HG03520 (cell line): ENCODE measurements at regions not wholly inside any gene's neighbourhood (a gene's known extent, or its start where the extent isn't known, plus 50 kb on each side); places are given as distances from the start of the nearest gene placed in this dataset.
"Not testable (repeated sequence)": the region's sequence is repeated elsewhere in the genome, so short reads cannot be mapped to it uniquely, and the experiment has no call there.

Experiments used
- ATAC-seq: cut with Tn5 transposase; IDR thresholded peaks from one replicate; pipeline ENCODE4 v1.9.1; 2021; ENCODE audit warnings: mild to moderate bottlenecking, moderate library complexity; ENCODE audit not compliant: unreplicated experiment

- ATAC-seq = not testable (repeated sequence)
These were observed 93.6 kb upstream of the PLGLB2 start for GRCh38 chr2:87654136-87654814.

DNA sequence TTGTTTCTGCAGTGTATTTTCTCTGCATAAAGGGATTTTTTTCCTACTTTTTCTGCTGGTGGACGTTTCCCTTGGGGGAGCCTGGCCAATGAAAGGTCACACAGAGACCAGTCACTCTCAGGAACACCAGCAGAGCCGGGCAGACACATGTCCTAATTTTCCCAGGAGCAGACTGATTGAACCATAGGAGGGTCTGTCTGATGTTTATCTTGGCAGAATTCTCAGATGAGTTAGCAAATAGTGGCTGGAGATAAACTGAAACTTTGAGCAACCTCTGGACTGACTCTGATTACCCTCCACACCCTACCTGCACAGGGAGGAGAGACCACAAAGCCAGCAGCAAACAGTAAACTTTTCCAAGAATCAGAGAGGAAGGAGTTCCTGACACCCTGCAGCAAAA is 90.0 kb upstream of the PLGLB2 start:
- not testable (repeated sequence) for ATAC-seq

- ATAC-seq = not testable (repeated sequence)
These were observed 89.5 kb upstream of the PLGLB2 start for GRCh38 chr2:87658357-87658756.

DNA sequence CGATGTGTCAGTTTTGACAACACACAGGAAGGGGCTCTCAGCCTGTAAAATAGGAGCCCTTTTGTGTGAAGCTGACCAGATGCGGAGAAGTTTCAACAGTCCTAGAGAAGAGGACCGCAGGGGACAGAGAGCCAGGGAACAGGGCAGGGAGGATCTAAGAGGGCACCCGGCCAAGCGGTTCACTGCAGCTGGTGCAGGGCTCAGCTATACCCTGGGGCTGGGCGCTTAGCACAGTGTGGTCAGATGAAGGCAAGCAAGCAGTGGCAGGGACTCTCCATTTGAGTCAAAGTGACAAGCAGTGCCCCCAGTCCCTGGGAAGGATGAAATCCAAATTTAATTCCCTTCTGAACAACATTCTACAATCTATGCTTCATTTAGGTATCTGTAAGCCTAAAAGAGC is 88.9 kb upstream of the PLGLB2 start:
- ATAC-seq = not testable (repeated sequence)

- ATAC-seq = not testable (repeated sequence)
These were observed 87.7 kb upstream of the PLGLB2 start for GRCh38 chr2:87660164-87660563.

DNA sequence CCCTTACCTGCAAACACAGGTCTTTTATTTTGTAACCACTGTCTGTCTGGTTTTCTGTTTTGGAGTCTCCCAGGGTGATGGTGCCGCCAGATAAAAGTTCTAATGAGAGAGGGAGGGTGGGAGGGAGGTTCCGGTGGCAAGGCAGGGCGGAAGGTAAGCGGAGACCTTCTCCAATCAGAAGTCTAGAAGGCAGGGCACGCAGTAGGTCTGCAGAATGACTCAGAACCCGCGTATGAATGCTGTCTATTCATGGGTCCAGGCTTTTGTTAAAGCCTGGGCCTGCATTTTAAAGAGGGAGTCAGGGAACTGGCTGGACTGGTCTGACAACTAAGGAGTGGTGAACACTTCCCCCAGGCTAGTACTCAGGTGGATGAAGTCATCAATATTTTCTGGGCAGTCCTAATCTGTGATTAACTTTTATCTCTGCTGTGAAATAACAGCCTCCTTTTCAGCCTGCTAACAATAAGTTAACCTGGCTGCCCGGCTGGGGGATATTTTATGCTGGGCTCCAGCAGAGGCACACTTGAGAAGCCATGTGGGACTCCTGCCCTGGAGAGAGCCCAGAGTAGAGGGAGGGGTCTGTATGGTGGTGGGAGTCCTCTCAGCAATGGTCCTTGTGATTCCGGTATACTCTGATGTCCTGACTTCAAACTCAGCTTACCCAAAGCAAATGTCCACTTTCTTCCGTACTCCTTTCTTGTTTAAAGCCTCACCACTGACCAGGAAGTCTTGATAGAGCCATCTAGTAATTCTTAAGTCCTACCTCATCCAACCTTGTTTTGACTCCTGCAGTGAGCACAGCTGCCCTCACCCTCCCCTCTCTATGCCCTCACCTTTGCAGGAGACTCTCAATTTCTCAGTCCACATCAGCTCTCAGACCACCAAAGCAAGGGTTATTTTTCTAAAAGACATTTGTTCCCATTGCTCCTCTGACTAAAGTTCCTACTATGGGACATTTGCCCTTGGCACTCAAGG is 85.3 kb upstream of the PLGLB2 start:
- not testable (repeated sequence) for ATAC-seq

DNA sequence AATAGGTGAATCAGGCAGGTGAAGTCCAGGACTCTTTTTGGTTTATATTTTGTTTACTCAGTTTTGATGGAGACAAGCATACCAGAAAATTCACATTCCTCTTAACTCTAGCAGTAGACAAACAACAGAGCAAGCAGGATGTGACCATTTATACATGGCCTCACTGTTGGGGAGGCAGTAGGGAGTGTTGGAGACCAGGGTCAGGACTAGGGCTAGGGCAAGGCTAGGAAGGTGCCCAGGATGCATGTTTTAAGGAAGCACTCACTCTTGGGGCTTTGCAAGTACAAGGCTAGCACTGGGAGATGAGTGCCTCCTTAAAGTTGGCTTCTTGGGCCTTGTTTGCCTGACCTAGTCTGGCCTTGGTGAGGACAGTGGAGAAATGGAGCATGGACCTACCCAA is 84.5 kb upstream of the PLGLB2 start:
- ATAC-seq = not testable (repeated sequence)

GRCh38 chr2:87667027-87667426 is 80.9 kb upstream of the PLGLB2 start:
- ATAC-seq = not testable (repeated sequence)

- not testable (repeated sequence) for ATAC-seq
These were observed 79.5 kb upstream of the PLGLB2 start for GRCh38 chr2:87668361-87668760.

GRCh38 chr2:87669633-87670231 is 78.2 kb upstream of the PLGLB2 start:
- ATAC-seq = not testable (repeated sequence)

GRCh38 chr2:87672404-87672803 is 75.5 kb upstream of the PLGLB2 start:
- not testable (repeated sequence) for ATAC-seq

DNA sequence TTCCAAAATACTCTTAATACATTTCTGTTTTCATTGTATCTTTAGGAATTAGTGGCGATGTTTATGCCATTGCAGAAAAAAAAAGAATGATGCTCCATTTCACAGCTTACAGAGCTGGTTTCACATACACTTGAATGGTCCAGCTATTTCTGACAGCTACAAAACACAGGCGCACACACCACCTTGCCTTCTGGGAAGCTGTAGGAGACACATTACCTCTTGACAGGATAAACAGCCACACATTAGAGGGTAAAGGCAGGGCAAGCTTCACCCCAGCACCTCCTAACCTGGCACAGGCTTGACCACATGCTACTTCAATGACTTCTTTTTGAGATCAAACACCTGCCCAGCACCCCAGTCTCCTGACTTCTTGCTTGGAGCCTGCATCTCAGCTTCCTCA is 73.2 kb upstream of the PLGLB2 start:
- ATAC-seq = not testable (repeated sequence)

DNA sequence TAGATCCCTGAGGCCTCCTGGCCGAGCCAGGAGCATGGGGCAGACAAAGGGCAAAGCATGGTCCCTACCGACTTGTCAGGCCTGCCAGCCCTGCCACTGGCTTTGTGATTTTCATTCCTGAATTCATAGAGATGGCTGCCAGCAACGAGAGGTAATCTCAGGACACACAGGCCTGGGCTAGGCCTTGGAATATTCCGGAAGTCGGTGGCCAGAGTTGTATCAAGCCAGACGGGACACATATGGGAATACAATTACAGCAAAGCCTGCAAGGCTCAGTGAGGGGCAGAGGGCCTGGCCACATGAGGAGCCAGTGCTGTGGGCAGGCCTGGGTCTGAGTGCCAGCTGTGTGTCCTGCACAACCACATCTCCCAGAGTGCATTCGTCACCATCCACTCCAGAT is 72.4 kb upstream of the PLGLB2 start:
- ATAC-seq = not testable (repeated sequence)

DNA sequence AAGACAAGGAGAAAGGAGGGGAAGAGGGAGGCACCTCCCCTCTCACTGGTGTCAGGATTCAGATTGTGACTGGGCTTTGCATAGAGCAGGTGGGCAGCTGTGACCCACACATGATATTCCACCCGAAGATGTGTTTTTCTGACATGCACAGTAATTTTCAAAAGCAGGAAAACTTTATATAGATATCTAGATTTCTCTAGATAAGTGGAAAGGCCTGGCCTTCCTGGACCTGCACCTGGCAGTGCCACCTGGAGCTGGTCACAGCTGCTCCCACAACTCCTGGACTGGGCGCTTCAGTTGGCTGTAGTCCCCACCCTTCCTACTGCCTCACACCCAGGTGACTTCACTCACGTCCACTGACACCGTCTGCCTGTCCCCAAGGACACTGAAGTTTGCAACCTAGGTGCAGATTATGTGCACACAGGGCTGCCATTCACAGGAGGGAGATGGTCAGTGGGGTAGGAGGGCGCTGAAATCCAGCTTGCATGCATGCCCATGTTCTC is 70.4 kb upstream of the PLGLB2 start:
- not testable (repeated sequence) for ATAC-seq

GRCh38 chr2:87678742-87679173 is 69.1 kb upstream of the PLGLB2 start:
- ATAC-seq = not testable (repeated sequence)

- ATAC-seq = not testable (repeated sequence)
These were observed 67.9 kb upstream of the PLGLB2 start for GRCh38 chr2:87679950-87680349.

DNA sequence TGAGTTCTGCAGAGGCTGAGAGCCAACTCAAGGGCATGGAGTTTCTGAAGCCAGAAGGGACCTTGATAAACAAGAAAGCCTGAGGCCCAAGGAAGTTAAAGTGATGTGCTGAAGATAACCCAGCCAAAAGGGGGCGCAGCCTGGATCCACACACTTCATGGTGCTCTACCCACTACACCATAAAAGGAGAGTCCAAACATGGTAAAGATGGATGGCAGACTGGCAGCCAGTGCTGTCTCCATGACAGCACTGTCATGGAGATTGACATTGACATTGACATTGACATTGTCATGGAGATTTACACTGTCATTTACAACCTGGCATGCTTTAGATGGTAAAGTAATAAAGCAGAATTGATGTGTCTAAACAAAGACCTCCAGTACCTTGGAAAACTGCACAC is 67.2 kb upstream of the PLGLB2 start:
- ATAC-seq = not testable (repeated sequence)

DNA sequence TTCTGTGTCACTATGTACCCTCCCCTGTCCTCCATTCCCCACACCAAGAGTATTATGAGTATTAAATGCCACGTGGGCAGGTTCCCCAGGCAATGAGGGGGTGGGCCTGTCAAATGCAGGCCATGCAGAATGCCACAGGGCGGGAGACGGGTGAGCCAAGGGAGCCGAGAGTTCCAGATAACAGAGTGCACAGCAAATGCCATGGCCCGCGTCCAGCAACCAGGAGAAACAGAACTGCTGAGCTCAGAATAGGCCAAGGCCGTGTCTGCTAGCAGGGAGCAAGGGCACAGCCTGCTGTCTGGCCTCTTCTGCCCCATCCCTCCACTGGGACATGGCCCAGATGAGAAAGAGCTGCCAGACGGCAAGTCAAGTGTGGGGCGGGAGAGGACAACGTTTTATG is 64.4 kb upstream of the PLGLB2 start:
- ATAC-seq = not testable (repeated sequence)

- ATAC-seq = not testable (repeated sequence)
These were observed 63.9 kb upstream of the PLGLB2 start for GRCh38 chr2:87683961-87684360.

- not testable (repeated sequence) for ATAC-seq
These were observed 62.3 kb upstream of the PLGLB2 start for GRCh38 chr2:87685558-87685957.
